ENCODE measurements at regions not wholly inside any gene's neighbourhood (a gene's known extent, or its start where the extent isn't known, plus 50 kb on each side); places are given as distances from the start of the nearest gene placed in this dataset.
"Not testable (repeated sequence)": the region's sequence is repeated elsewhere in the genome, so short reads cannot be mapped to it uniquely, and the experiment has no call there.

DNA sequence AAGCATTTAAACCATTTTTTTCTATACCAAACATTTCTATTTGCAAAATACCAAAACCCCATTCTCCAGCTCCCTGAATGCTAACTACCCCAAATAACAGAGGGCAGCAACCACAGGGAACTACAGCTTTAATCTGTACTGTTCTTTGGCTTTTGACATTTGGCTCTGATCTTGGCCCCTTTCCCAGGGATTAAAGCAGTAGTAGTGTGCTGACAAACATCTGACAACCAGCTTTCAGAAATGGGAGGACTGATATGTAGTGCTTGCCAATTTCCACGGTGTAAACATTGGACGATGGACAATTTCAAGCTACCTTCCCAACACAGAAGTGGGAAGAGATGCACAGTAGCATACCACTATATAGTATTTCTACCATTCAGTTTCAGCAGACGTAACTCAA lies 88.4 kb upstream of the TEAD1 start:
- no peak for DNase-seq

DNA sequence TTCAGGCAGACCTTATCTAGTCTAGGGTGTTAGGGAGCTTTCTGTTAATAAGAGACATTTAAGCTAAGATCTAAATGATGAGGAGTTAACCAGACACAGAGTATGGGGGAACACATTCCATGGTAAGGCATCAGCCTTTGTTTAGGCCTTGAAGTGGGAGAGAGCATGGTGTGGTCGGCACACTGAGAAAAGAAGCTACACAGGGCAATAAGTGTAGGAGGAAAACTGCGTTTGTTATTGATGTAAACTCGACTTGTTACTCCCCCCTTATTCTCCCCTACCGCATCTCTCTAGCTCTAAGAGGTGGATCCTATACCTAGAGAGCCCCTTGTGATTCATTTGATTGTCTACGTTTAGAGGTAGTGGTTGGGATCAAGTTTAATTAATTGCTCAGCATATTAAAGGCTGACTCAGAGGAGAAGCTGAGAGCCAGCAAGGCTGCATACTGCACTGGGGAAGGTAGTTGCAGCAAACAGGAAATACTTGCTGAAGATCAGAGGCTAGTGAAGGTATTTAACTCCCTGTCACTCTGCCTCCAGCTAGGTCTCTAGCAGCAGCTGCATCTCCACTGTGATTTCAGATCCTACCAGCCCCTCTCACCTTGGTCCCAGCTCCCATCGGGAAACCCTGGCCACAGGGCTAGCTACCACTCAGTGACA lies 86.8 kb upstream of the TEAD1 start:
- peak; percentile 49 for DNase-seq

DNA sequence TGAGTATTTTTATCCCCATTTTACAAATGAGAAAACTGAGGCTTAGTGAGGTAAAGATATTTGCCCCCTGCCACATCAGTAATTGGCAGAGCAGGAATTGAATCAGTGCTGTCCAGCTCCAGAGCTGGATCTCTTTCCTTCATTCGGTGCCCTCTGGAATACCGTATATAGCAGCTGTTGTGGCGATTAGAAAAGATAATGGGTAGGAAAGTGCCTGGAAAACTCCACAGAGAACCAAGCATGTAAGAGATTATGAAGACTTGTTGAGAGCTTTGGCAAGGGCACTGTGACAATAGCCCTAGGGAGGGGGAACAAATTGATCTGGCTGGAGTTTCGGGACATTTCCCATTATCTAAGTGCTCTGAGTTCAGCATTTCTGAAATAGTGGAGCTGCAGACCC lies 82.5 kb upstream of the TEAD1 start:
- no peak for DNase-seq

DNA sequence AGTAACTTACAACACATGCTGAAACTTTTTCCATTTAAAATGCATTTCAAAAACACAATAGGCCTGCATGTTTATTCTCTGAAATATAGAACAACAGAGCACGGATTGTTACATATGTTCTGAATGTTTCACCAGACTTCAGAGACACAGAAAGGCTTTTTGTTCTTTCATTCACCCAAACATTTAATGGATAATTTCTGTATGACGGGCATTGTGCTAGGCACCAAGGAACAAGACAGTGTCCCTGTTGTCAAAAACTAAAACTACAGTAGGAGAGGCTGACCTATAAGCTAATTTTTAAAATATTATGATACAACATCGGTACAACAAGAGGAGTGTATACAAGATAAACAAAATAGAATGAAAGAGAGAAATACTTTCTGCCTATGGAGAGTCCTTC lies 81.9 kb upstream of the TEAD1 start:
- no peak for DNase-seq

DNA sequence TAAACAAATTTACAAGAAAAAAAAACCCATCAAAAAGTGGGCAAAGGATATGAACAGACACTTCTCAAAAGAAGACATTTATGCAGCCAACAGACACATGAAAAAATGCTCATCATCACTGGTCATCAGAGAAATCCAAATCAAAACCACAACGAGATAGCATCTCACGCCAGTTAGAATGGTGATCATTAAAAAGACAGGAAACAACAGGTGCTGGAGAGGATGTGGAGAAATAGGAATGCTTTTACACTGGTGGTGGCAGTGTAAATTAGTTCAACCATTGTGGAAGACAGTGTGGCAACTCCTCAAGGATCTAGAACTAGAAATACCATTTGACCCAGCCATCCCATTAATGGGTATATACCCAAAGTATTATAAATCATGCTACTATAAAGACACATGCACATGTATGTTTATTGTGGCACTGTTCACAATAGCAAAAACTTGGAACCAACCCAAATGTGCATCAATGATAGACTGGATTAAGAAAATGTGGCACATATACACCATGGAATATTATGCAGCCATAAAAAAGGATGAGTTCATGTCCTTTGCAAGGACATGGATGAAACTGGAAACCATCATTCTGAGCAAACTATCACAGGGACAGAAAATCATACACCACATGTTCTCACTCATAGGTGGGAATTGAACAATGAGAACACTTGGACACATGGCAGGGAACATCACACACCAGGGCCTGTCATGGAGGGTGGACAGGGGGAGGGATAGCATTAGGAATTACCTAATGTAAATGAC lies 79.0 kb upstream of the TEAD1 start:
- DNase-seq: not testable (repeated sequence)

DNA sequence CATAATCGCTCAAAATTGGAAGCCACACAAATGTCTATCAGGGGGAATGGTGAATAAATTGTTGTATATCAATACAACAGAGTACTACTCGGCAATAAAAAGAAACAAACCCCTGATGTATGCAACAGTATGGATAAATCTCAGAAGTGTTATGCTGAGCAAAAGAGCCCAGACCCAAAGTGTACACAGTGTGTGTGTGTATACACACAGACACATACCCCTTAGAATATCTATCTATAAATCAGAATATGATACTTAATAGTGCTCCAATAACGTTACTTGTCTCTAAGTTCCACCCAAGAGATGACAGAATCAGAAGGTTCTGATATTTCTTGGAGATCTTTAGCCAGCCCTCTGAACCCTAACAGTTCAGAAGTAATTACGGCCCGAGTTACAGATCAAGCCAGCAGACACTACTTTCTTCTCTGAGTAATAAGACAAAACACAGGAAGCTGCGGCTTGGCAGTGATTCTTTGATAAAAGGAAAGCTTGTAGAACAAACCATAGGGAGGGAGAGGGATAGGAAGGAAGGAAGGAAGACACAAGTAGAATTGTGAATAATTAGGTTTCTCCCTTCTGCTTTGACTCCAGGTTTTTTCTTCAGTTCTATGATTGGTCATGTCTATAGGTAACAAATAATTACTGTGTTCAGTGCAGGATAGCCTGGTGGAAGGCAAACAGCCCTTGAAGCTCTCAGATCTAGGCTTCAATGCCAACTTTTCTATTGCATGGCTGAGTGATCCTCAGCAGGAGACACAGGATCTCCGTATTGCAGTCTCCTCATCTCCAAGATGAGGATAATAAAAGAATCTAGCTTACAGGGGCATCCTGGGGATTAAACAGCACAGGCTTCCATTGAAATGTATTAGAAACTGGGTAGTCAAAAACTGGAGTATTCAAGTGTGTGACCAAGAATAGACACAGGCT lies 75.6 kb upstream of the TEAD1 start:
- DNase-seq: peak; percentile 96

DNA sequence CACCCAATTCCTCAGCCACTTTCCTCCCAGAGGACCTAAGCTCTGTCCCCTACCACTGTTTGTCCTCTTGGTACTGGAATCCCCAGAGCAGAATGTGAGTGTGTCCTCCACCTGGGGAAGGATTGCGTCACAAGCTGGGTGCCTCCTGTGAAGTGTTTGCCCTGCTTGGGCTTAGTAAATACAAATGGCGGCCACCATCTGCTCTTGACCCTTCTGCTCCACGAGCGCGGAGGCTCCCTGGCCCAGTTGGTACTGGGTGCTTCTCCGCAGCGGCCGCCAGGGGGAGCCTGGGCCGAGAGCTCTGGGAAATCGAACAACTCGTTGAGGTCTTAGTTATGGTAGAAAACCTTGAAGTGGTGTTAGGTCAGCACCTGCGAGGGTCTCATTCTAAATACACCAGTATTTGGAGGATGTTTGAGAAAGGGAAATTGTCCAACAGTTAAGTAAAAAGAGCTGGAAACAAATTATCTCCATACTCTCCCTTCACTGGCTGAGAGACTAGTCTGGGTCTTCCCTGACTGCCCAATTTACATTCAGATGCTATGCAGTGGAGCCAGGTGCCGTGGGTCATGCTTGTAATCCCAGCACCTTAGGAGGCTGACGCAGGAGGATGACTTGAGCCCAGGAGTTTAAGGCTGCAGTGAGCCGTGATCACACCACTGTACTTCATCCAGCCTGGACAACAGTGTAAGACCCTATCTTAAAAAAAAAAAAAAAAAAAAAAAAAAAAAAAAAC lies 74.6 kb upstream of the TEAD1 start:
- peak; percentile 99 for DNase-seq

DNA sequence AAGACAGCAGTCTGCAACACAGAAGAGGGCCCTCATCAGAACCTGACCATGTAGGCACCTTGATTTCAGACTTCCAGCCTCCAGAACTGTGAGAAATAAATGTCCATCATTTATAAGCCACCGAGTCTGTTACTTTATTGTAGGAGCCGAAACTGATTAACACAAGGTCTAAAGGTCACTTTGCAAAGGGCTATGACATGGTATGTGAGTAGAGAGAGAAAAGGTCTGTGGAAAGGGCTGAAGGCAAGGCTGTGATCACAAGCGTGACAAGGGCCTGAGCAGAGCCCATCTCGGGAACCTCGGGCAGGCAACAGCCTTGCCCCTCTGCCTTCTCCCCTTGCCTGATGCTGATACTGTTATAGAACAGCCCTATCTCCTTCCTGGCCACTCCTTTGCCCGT lies 73.4 kb upstream of the TEAD1 start:
- DNase-seq: peak; percentile 49

DNA sequence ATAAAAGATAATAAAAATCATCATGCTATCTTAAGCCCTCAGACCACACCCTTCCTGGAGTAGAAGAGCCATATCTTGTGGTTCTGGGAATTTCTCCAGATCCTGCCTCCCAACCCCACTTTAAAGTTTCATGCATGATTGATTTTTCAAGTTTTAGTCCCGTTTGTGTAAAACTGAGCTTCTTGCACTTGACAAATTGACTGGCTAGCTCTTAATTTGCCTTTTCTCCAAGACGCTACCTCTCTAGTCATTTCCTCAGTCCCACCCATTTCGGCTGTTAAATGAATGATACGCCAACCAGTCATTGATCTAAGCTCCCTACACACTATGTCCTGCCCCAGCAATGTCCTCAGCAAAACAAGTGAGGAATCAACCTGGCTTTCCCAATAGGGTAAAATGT lies 71.8 kb upstream of the TEAD1 start:
- peak; percentile 93 for DNase-seq

DNA sequence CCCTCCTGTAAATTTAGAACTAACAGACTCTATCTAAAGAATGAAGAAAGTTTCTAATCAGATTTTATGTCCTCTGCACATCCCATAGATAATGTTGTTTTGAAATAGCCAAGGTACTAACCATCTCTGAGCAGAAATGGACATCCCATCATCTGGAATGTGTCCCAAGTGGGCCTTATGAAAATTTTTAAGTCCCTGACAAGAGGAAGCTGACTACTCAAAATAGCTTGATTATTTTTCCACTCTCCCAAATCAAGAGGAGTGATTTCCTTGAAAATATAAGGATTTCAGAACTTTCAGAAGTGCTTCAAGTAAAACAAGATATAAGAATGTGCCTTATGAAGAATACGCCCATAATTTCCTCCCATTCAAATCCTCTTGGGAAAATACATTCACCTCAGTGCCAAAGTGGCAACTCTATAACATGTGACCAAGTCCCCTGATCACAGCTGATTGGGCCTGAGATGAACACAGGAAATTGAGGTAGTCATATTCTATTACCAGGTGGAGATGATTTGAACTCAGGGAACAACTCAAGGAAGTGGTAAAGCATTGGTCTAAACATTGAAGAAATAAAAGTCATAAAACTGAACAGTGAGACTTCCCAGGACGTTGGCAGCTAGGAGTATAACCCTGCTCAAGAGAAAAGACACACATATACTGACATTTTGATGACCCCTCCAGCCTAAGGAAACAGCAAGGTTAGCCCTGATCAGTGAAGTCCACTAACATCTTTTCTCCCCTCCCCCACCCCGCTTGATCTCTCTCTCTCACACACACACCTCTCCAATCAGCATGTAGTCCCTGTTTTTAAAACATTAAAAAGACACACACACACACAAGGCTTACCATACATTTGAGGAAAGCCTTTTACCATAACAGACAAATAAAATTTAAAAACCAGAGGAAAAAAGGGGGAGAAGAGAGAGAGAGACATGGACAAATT lies 70.8 kb upstream of the TEAD1 start:
- DNase-seq: no peak

DNA sequence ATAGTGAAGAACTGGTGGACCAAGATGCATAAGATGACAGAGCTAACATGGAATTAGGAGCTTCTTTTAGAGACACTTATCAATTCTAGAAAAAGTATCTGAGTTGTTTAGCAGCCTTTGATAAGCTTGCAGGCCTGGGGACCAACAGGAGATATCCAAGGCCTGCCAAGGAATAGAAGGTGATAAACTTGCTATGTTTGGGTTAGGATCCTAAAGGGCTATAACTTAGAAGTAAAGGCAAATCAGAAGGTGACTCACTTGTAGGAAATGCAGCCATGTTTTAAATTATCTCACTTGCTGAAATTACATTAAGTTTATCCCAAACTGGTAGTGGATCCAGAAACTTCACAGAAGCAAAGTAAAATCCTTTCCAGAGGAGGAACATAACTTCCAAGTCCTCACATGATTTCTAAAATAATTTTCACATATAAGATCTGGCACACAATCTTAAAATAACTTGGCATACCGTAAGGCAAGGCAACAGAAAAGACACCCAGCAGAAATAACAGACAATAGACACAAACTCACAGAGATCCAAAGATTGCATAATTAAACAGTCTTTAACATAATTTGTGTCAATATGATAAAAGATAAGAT lies 69.6 kb upstream of the TEAD1 start:
- DNase-seq: no peak

DNA sequence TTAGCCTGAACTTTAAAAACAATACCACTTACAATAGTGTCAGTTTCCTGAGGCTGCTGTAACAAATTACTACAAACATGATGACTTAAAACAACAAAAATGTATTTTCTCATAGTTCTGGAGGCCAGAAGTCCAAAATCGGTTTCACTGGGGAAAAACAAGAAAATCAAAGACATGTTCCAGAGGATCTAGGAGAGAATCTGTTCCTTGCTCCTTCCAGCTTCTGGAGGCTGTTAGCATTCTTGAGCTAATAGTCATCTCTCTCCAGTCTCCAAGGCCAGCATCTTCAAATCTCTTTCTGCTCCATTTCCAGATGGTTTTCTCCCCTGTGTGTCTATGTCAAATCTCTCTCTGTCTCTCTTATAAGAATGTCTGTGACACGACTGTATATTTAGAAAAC lies 67.6 kb upstream of the TEAD1 start:
- DNase-seq: no peak

DNA sequence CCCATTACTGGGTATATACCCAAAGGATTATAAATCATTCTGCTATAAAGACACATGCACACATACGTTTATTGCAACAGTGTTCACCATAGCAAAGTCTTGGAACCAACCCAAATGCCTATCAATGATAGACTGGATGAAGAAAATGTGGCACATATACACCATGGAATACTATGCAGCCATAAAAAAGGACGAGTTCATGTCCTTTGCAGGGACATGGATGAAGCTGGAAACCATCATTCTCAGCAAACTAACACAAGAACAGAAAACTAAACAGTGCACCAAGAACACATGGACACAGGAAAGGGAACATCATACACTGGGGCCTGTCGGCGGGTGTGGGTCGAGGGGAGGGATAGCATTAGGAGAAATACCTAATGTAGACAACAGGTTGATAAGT lies 65.5 kb upstream of the TEAD1 start:
- not testable (repeated sequence) for DNase-seq

DNA sequence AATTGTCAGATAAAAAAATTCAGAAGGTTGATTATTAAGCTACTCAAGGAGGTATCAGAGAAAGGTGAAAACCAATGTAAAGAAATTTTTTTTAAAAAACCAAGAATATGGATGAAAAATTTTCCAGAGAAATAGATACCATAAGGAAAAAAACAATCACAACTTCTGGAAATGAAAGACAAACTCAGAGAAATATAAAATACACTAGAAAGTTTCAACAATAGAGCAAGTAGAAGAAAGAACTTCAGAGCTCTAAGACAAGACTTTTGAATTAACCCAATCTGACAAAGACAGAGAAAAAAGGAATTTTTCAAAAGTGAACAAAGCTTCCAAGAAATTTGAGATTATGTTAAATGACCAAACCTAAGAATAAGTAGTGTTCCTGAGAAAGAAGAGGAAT lies 62.9 kb upstream of the TEAD1 start:
- no peak for DNase-seq

DNA sequence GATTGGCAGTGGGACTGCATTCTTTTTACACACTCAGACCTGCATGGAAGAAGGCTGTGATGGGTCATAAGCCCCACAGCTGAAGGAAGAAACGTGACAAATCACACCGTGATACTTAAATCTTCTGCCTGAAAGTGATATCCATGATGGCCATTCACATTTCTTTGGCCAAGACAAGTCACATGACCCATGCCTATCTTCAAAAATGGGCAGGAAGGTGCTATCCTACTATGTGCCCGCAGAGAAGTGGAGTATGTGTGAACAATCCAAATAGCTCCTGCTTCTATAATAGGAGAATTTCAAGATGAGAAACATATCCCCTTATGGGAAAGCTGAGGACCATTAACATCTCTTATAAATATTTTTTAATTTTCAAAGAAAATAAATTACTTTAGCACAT lies 56.6 kb upstream of the TEAD1 start:
- no peak for DNase-seq

DNA sequence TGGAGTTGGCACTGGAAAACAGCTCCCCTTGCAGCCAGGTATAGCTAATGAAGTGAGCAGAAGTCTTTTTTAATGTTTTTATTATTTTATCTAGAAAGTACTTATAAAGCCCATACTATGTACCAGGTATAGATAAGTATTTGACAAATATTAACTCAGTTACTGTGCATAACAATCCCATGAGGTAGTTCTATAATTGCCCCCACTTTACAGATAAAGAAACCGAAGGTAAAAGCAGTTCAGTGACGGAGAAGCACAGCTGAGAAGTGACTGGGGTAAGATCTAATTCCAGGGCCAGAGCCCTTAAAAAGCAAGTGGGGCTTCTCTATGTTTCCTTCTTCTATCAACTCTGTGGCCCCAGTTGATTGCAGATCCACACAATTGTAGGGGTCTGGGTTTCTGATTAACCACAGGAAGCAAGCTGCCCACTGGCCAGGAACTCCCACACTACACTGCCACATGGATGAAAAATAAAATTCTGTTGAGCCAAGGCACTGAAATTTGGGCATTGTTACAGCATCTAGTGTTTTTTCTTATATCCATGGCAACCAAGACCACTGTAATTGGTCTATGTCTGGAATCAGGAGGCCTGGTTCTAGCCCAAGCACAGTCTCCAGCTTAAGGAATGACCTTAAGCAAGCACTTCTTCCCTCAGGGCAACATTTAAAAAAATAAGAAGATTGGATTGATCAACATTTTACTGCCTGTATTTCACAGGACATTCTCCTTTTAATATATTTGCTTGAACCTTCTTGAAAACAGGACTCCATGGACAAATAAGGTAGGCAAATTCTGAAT lies 55.3 kb upstream of the TEAD1 start:
- DNase-seq: no peak

DNA sequence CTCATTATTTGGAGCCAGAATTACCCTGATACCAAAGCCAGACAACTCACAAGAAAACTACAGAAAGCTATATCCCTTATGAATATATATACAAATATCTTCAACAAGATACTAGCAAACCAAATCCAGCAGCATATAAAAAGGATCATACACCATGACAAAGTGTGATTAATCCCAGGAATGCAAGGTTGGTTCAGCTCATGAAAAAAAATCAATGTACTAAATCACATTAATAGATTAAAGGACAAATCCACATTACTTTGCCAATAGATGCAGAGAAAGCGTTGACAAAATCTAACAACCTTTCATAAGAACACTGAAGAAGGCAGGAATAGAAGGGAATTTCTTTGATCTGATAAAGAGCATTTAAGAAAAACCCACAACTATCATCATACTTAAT lies 50.4 kb upstream of the TEAD1 start:
- DNase-seq: no peak
